HG02840 (cell line): ENCODE measurements at regions not wholly inside any gene's neighbourhood (a gene's known extent, or its start where the extent isn't known, plus 50 kb on each side); places are given as distances from the start of the nearest gene placed in this dataset.

Source experiments
- ATAC-seq: cut with Tn5 transposase; IDR thresholded peaks from one replicate; pipeline ENCODE4 v1.9.1; 2021; ENCODE audit warnings: mild to moderate bottlenecking, moderate library complexity, moderate number of reproducible peaks; ENCODE audit not compliant: unreplicated experiment, low FRiP score

DNA sequence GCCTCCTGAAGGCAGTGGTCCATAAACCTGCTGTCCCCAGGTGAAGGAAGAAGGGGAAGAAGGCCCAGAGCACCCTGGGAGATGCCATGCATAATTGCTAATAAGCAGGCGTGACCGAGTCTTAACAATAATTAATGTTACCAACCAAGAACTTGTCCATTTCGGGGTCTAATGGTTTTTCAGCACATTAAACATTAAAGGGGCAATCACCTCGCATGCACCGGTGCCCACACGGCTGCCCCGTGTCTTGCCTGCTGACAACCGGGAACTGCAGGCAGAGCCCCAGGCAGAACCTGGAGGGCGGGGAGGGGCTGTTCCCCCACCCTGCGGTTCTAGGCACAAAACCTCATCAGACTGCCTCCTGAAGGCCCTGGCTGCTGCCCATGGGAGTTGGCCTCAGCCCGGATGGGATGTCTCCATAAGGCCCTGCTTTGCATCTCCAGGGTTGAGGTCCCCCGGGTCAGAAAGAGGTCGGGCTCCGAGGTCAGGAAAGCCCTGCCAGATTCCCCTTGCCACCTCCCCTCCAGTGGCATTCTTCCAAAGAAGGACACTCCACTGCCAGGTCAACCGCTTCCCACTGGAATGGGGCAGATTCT lies 169.0 kb downstream of the BUD13 start:
- no peak for ATAC-seq

DNA sequence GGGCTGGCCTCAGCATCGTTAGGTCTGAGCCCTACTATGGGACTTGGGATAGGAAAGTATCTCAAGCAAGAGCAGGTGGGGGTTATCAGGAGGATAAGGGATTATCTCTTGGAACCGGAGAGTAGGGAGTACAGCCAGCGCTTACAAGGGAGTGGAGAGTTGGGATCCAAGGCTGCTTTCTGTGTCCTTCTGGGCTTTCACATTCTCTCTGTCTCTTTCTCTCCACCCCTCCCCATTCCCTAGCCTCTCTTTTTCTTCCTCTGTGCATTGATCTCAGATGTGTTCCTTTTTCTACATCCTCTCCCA lies 170.2 kb downstream of the BUD13 start:
- ATAC-seq, result no peak

DNA sequence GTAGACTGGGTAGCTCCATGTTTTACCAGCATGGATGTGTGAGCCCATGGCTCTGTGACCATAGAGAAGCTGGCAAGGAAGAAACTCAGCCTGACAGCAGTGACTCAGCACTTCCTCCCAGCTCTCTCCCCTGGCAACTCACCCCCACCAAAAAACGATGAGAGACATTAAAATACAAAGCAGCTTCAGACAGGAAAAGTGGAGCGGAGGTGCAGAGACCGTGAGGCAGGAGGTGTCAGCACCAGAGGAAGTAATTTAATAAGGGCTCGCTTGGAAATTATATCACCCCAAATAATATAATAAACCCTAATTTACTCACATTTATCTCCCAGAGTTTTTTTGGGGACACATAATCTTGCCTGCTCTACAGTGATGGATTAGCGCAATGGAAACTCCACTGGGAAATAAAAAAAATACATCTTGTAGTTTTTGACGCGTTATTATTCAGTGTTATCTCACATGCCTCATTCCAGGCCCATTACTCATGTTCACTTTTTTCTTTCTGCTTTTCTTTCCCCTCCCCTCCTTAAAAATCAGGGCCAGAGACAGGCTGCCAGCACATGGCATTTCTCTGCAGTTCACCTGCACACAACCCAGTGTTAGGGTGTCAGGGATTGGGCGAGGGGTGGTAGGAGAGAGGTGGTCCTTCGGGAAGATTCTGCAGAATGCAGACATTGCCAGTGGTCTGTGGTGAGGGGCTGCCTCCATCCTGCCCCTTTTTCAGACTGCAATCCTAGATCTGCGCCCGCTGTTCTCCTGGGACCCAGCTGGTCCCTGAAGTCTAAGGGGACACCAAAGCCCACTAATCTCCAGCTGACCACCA lies 170.8 kb downstream of the BUD13 start:
- no peak for ATAC-seq

DNA sequence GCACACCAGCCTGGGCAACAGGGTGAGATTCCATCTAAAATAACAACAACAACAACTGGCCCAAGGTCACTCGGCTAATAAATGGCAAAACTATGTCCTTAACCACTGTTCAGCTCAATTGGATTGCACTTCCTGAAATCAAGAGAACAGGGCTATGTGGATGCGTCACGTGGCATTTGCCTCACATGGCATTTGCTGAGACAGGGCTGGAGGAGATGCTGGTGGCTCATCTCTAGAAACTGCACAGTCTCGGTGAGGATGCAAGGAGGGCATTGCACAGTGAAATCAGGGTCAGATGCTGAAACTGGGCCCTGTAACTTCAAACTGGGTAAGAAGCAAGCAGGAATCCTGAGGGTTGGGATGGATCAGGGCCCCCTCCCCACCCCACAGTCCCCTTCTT lies 171.9 kb downstream of the BUD13 start:
- ATAC-seq, result no peak

DNA sequence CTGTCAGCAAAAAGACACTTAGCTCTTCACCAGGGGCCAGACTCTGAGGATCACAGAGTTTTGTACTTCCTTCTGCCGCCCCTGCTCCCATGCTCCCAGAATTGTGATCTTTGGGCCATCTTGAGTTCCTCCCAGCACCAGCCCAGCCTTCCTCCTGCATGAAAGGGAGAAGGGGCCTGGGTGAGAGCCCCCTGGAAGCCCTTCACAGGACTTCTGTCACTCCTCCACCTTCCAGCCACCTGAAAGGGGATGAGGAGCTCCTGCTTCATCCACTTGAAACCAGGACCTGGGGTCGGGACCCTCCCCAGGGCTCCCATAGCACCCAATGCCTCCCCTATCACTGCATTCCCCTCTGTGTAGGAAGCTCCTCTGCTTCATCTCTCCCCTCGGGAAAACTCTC lies 174.2 kb downstream of the BUD13 start:
- ATAC-seq, result no peak

DNA sequence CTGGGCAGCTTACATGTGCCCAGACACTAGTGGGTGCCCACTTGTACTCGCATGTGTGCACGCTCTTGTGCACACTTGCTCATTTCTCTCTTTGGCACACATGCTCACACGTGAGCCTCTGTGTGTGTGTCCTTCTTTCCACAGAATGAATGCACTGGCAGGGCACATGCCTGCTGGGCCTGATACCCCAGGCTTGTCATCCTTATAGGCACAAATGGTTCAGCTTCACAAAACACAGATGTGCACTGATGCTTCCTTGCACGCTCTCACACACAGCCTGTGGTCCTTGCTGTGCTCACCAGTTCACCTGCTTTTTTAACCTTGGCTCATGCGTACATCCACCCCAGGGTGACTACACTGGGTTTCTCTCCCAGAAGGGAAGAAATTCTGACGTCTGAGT lies 174.8 kb downstream of the BUD13 start:
- no peak for ATAC-seq

DNA sequence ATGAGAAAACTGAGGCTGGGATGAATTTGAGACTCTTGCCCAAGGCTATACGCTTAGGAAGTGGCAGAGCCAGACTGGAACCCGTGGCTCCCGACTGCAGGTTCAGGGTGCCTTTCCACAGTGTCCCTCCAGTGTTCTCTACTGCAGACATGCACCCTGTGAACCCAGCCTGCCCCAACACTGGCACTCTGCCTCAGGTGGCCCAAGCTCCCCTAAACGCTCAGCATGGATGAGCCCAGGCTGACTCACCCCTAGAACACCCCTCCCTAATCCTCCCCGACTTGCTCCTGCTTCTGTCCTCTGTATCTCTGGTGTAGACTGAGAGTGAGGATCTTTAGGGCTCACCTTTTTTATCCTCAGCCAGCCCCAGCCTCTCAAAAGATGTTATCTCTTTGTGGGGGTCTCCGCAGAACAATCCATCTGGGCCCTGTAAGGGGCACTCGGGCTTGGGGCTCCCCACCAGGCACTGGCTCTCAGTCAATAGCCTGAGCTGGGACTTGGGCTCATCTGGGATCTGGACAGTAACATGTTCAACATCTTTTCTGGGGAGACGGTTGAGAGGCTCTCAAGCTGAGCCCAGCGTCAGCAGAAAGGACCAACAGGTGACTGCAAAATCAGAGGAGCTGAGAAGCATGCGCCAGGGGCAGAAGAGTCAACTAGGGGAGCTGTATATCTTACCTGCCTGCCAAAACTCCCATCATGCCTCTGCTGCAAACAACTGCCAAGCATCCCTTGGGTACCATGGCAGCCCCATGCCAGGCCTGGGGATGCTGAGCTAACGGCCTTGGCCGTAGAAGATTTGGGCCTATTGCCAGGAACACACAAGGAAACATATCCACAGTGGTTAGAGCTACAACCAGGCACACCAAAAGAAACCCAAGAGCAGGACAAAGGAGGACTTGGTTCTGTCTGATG lies 176.2 kb downstream of the BUD13 start:
- no peak for ATAC-seq

DNA sequence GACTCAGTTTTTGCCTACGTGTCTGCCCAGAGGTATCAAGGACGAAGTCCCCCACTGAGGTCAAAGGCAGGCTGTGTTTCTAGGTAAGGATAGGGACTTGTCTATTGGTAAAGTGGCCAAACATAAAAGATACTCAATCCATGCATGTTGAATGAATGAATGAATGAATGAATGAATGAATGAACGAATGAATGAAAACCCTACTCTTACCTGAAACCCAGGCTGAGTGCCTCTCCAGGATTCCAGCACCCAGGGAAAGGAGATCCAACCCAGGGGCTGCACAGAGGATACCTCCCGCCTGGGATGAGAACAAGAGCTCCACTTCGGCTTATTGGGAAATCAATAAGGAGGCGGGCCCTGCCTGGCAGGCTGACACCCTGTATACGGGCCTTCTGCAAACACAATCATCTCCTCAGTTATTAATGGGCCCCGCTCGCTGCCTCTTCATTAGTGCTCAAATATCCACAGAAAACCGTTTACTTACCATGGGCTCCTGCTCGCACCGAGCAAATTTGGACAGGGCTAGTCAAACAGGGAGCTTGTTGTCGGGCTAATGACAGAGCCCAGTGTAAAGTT lies 177.4 kb downstream of the BUD13 start:
- no peak for ATAC-seq

DNA sequence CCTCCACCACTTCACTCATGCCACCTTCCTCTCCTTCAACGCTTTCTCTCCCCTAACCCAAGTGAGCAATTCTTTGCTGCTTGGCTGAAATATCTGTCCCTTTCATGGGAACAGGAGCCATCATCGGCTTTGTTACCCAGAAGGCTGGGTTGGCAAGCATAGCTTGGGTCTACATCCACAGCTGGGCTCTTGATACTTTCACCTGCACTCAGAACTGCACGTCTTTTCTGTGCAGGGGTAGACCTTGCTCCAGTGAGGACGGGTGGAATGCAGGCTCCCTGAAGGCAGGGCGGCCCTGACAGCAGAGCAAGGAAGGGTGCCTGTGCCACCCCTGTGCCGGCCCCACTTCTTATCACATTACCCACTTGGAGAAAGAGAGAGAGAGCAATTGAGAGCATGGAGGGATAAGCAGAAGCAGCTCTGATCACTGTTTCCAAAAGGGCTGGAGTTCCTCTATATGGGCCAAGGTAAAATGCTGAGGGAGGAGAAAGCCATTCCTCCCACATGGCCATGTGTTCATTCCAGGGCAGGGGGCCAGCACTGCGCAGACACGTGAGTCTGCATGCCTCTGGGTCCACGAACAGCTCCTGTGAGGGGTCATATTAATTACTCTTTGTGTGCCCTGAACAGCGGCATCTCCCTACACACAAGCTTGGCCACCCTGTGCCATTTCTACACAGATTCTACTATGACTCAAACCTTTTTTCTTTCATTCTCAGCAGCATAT lies 181.8 kb downstream of the BUD13 start:
- ATAC-seq, result no peak

DNA sequence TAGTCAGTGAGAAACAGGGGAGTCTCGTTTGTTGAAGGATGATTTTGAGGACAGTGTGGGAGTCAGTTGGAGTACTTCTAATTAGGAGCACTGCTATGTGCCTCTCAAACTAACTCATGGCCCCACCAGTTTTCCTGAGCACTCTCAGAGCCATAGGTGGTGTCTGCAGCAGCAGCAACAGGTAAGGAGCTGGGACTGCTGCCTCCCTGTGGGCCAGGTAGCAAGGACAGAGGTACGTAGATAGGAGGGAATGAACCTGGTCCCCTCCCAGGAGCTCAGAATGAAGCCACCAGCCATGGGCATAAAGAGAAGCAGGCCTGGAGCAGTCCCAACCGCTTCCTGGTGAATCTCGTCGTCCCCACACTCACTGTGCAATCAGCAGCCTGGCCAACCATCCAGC lies 183.4 kb downstream of the BUD13 start:
- no peak for ATAC-seq

DNA sequence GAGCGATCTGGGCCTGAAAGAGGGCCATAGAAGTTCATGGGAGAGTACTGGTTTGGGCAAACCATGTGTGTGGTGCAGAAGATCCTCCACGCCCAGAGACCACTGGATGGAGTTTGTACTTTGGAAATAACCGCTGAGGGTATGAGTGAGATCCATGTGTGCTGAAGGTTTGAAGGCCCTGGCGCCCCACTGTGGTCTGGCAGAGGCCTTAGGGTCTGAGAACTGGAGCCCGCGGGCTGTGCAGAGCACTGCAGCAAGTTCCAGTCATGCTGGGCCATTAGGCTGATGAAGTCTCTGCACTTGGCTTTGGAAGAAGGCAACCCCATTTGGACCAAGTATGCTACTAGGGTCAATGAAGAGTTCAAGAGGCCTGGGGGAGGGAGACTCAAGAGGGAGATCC lies 186.4 kb downstream of the BUD13 start:
- no peak for ATAC-seq

DNA sequence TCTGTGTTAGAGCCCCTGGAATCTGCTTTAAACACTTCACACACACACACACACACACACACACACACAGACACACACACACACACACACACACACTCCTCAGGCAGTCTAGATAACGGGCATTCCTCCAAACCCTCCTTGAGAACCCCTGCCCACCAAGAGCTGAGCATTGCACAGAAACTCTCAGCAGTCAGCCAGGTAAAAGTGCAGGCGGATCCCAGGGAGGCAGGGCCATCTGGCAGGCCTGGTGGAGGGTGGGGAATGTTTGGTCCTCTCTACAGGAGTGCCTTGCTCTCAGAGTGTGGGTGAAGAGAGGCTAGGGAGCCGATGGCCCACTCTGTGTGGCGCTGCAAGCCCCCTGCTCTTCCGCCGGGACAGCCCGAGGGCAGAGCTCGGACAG lies 190.2 kb downstream of the BUD13 start:
- no peak for ATAC-seq

DNA sequence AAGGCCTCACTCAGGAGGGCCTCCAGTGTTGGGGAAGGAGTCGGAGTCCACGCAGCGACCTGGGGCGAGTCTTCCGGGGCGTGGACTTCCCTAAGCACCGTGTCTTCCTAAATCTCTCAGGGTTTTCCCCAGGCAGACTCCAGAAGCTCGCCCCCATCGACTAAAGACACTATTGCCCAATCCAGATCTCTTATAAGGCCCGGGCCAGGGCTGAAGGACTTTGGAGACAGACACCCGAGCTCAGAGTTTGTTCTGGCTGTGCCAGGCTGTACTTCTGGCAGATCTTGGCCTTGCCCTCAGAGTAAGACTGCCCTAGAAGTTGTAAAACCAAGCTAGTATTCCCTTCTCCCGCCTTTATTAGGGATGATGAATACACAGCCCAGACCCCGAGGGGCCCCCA lies 191.4 kb downstream of the BUD13 start:
- ATAC-seq, result no peak

DNA sequence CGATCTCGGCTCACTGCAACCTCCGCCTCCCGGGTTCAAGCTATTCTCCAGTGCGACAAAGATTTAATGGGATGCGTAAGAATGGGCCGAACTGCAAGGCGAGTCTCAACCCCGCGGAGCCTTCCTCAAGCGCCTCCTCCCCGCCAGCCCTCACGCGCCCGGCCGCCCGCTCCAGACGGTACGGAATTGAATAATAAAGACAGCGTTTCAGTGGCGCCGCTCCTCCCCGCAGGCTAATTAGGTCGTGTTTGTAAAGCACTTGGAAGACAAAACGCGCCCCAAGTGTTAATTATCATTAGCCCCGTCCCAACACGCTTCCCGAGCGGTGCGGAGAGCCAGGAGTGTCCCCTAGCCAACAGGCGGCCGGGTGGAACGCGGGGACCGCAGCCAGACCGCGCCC lies 192.0 kb downstream of the BUD13 start:
- ATAC-seq, result no peak

DNA sequence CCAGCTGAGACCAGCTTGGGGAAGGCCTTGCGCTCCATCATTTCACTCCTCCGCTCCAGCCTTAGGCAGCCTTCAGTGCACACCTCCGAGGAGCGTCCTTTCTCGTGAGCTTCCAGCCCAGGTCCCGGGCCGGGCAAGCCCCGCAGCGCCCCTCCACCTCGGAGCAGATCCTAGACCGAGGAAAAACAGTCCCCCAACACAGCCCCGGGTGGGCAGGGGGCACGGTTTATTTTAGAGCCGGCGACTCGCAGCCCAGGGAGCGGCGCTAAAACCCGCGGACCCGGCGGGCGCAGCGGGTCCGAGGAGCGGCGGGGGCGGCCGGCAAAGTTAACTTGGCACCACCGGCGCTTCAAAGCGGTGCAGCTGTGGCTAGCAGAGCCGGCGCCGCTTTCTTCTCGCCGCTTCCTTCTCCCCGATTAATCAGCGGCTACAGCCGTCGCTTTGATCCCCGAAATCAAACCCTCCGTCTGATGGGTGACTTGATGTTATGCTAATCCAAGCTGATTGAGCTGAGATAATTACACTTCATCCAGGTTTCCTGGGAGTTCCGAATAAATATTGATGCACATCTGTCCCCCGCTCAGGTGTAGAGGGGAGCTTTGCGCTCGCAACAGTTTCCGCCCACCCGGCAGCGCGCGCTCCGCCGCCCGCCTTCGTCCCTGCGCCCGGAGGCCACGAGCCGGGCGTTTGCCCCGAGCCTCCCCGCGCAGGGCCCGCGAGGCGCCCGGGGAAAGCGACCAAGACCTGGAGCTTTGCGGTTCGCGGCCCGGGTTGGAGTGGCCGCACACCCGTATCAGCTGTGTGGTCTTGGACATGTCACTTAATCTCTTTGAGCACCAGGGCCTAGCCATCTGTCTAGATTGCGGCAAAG lies 192.7 kb downstream of the BUD13 start:
- no peak for ATAC-seq

DNA sequence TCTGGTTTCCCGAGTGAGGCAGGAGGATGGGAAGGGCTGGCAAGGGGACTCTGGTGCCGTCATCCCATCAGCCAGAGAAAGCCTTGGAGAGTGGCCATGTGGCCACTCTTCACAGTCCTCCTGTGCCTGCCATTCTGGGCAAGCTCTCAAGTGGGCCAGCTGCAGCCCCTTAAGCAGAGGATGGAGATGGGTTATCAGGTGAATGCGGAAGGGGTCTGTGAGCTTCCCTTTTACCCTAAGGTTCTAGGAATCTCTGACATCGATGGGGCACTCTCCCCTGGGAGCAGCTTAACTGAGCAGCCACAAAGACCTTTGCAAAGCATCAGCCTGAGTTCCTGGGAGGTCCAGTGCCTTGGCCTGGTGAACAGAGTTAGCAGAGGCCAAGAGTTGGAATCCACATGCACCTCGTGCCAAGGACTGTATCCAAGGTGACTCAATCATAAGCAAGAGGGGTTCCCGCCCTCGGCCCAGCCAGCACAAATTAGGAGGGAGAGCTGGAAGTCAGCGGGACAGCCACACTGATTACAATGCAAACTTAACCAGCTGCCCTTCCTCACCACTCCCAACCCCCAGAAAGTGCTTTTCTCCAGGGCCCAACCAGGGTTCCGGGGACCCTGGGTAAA lies 193.6 kb downstream of the BUD13 start:
- ATAC-seq, result no peak

DNA sequence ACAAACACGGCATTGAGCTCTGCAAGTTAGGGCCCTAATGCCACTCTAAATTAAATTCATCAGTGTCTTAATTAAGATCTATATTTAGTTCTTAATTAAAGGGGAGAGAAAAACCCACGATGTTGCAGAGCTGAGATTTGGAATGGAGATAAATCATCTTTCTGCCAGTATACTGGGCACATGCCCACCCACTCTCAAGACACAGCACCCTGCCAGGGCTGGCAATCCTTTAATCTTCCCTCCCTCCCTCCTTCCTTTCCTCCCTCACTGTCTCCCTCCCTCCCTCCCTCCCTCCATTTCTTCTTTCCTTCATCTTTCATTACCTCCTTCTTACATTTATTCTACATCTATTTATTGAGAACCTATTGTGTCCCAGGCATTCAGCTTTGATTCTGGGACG lies 194.8 kb downstream of the BUD13 start:
- ATAC-seq, result no peak

DNA sequence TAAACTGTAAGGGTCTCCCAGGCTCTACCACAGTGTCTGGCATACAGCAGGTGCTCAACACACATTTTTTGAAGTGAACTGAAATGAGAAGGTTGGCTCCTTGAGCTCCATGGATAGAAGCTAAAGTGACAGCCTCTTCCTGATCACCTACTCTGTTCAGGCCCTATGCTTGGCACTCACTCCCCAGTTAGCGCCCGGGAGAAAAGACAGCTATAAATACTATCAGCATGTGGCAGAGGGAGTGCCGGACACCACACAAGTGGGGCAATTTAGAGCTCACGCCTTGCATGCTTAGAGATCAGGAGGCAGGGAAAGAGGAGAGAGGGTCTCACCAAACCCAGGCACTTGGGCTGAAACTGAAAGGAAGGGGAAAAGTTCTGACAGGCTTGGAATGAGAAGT lies 195.5 kb downstream of the BUD13 start:
- ATAC-seq, result no peak

DNA sequence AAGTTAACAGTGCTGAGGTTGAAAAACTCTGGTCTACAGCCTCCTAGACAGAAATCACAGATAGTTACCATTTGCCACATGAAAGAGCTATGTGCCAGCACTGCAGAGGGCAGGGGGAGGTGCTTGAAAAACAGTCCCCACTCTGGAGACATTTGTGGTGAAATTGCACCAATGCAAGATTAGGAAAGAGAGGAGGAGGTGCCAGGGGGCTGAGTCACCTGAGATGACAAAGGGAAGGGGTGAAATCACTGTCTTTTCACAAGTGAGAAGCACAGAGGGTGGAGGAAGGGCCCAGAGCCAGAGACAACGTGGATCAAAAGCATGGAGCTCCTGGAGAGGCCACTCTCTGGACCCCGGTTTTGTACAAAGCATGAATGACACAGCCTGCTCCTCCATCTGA lies 196.3 kb downstream of the BUD13 start:
- no peak for ATAC-seq
